ENCODE measurements at regions not wholly inside any gene's neighbourhood (a gene's known extent, or its start where the extent isn't known, plus 50 kb on each side); places are given as distances from the start of the nearest gene placed in this dataset.

GRCh38 chr2:2502201-2502549, 171.1 kb upstream of the MYT1L start:
- no peak for DNase-seq

GRCh38 chr2:2501454-2502200, 170.6 kb upstream of the MYT1L start:
- no peak for DNase-seq

GRCh38 chr2:2495606-2496005, 164.5 kb upstream of the MYT1L start:
- DNase-seq = no peak

GRCh38 chr2:2493496-2493895, 162.4 kb upstream of the MYT1L start:
- DNase-seq = no peak

GRCh38 chr2:2492800-2493199, 161.7 kb upstream of the MYT1L start:
- no peak for DNase-seq

- no peak for DNase-seq
Observed at GRCh38 chr2:2491964-2492363, 160.9 kb upstream of the MYT1L start.

GRCh38 chr2:2484301-2484700, 153.2 kb upstream of the MYT1L start:
- DNase-seq = no peak

- DNase-seq = no peak
Observed at GRCh38 chr2:2482851-2483250, 151.8 kb upstream of the MYT1L start.

GRCh38 chr2:2472881-2473280, 141.8 kb upstream of the MYT1L start:
- peak; percentile 68 for DNase-seq

- no peak for DNase-seq
Observed at GRCh38 chr2:2472044-2472443, 141.0 kb upstream of the MYT1L start.

- no peak for DNase-seq
Observed at GRCh38 chr2:2466534-2466933, 135.5 kb upstream of the MYT1L start.

- DNase-seq = peak; percentile 100
Observed at GRCh38 chr2:2464643-2465042, 133.6 kb upstream of the MYT1L start.

GRCh38 chr2:2464094-2464493, 133.0 kb upstream of the MYT1L start:
- peak; percentile 97 for DNase-seq

GRCh38 chr2:2456721-2457120, 125.6 kb upstream of the MYT1L start:
- no peak for DNase-seq

- no peak for DNase-seq
Observed at GRCh38 chr2:2455151-2455550, 124.1 kb upstream of the MYT1L start.

- DNase-seq = no peak
Observed at GRCh38 chr2:2452961-2453360, 121.9 kb upstream of the MYT1L start.

- peak; percentile 33 for DNase-seq
Observed at GRCh38 chr2:2451275-2451674, 120.2 kb upstream of the MYT1L start.

- no peak for DNase-seq
Observed at GRCh38 chr2:2448178-2448577, 117.1 kb upstream of the MYT1L start.

- DNase-seq = no peak
Observed at GRCh38 chr2:2422621-2423020, 91.5 kb upstream of the MYT1L start.

GRCh38 chr2:2413525-2413924, 82.5 kb upstream of the MYT1L start:
- DNase-seq = no peak

GRCh38 chr2:2410987-2411386, 79.9 kb upstream of the MYT1L start:
- no peak for DNase-seq

- no peak for DNase-seq
Observed at GRCh38 chr2:2409481-2409880, 78.4 kb upstream of the MYT1L start.

- DNase-seq = no peak
Observed at GRCh38 chr2:2405780-2406179, 74.7 kb upstream of the MYT1L start.

- no peak for DNase-seq
Observed at GRCh38 chr2:2400286-2401038, 69.4 kb upstream of the MYT1L start.

- DNase-seq = no peak
Observed at GRCh38 chr2:2399396-2399795, 68.3 kb upstream of the MYT1L start.

Data from SHP77 treated with DMSO at 0.1 percent for 48 hours (cell line).